ENCODE measurements at regions not wholly inside any gene's neighbourhood (a gene's known extent, or its start where the extent isn't known, plus 50 kb on each side); places are given as distances from the start of the nearest gene placed in this dataset.

DNA sequence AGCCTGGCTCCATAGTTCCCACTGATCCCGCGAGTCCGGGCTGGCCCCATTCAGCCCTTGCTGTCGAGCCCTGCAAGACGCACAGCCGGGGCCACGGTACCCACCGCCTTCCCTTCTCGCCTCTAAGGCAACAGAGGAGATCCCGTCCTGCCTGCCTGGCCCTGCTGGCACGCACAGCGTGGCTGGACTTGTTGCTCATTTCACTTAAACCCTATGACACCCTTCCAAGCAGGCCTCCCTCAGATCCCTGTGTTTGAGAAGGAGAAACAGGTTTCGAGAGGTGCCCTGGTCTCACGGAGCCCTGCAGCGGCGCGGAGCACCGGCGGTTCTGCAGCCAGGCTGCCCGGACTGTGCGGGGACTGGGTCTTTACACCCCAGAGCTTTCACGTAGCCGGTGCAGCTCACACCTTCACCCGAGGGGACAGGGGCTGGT, 1048.4 kb downstream of the BRD1 start:
- Histone ChIP-seq H3K4me3 (no peak overlapping the region), H3K9me3 (peaks cover 0 to 21% (median 12%) of the 10 kb centered on the region in 12 donors), H3K27ac (no peak overlapping the region), H3K36me3 (no peaks in the 10 kb centered on the region), H3K4me1 (no peaks in the 10 kb centered on the region), H3K27me3 (peaks cover 0 to 4% (median 0%) of the 10 kb centered on the region in 9 donors)
- intact Hi-C loops (cut with DNase I), result no loop called here
- 87 to 93% (median 90%) methylated on average over 24 of the region's 24 CpGs for WGBS, 4 donors
- DNase-seq (no peak), ATAC-seq (no peak)
- no peak for TF ChIP-seq POLR2A (IDR thresholded peaks at IDR 0.05)
- TF ChIP-seq, protein P1, sequence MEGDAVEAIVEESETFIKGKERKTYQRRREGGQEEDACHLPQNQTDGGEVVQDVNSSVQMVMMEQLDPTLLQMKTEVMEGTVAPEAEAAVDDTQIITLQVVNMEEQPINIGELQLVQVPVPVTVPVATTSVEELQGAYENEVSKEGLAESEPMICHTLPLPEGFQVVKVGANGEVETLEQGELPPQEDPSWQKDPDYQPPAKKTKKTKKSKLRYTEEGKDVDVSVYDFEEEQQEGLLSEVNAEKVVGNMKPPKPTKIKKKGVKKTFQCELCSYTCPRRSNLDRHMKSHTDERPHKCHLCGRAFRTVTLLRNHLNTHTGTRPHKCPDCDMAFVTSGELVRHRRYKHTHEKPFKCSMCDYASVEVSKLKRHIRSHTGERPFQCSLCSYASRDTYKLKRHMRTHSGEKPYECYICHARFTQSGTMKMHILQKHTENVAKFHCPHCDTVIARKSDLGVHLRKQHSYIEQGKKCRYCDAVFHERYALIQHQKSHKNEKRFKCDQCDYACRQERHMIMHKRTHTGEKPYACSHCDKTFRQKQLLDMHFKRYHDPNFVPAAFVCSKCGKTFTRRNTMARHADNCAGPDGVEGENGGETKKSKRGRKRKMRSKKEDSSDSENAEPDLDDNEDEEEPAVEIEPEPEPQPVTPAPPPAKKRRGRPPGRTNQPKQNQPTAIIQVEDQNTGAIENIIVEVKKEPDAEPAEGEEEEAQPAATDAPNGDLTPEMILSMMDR (IDR thresholded peaks at IDR 0.05), result no peak

DNA sequence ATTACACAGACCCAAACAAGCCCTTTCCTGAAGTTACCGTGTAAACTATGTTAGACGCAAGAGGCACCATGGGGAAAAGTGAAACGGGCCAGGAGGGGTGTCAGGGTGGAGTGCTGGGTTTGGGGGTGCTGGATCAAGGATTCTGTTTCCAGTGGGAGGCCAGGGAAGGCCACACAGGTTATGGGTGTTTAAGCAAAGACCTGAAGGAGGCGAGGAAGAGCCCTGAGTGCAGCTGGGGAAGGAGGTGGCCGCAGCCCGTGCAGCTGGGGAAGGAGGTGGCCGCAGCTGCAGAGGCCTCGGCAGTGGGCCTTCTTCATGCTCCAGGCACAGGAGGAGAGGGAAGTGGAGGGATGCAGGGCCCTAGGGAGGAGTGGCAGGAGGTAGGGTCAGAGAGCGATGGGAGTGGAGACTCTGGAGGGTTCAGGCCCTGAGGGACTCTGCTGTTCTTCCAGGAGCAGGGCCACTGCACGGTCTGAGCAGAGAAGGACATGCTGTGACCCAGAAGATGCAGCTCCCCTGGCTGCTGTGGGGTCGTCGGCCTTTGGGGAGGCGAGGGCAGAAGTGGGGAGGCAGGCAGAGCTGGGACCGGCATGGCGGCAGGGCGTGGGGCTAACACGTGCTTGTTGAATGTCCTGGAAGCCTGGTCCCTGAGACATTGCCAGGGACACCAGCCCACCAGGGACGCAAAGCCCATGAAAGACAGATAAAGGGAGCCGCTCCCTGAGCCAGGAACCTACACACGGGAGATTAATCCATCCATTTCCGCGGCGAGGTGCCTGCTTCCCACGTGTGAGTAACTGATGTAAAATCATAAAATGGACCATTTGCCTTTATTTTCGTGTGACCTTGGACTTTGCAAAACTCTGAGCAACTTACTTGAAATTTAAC, 1049.1 kb downstream of the BRD1 start:
- H3K27ac ChIP-seq, result no peak overlapping the region
- no peak for TF ChIP-seq POLR2A (IDR thresholded peaks at IDR 0.05)
- TF ChIP-seq, protein P1 (IDR thresholded peaks at IDR 0.05), result no peak
- intact Hi-C loops (cut with DNase I), result no loop called here
- peaks cover 0 to 21% (median 12%) of the 10 kb centered on the region in 12 donors for H3K9me3 ChIP-seq
- no peaks in the 10 kb centered on the region for H3K4me1 ChIP-seq
- DNase-seq (no peak), ATAC-seq (peak in 1 of 4 donors; percentile 36)
- H3K27me3 ChIP-seq, result peaks cover 0 to 4% (median 0%) of the 10 kb centered on the region in 9 donors
- no peaks in the 10 kb centered on the region for H3K36me3 ChIP-seq
- H3K4me3 ChIP-seq, result no peak overlapping the region
- WGBS, 4 donors, result 82 to 87% (median 86%) methylated on average over 25 of the region's 25 CpGs

DNA sequence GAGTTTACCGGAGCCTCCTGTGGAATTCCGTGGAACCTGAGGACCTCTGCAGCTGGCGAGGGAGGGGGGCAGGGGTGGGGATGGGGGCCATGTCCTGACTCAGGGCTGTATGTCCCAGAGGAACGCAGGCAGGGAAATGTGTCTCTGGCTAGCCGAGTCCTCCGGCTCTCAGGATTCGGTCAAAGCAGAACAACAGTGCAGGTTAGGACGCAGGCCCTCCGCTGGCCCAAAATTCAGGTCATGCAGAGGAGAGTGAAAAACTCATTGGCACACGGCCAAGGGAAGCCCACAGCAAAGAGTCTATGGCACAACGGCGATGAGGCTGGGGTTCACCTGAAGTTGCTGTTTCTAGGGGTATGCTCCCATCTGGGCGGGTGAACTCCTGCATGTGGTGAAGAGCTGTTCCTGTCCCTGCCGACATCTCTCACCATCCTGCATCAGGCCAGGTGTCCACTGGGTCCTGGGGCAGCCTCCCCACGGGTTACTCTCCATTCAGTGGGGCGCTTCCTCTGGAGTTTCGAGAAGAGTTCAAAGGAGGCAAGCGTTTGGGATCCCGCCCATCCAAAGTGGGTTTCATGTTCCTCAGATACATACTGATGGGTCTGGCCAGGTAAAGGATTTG, 1055.3 kb downstream of the BRD1 start:
- ATAC-seq, result no peak
- Histone ChIP-seq H3K27ac (no peak overlapping the region), H3K4me3 (no peak overlapping the region), H3K27me3 (peaks cover 0 to 4% (median 0%) of the 10 kb centered on the region in 9 donors), H3K4me1 (no peaks in the 10 kb centered on the region), H3K9me3 (peaks cover 0 to 40% (median 21%) of the 10 kb centered on the region in 12 donors), H3K36me3 (no peaks in the 10 kb centered on the region)
- no peak for TF ChIP-seq POLR2A (IDR thresholded peaks at IDR 0.05)
- TF ChIP-seq, protein P1 (IDR thresholded peaks at IDR 0.05), result no peak
- 72 to 82% (median 79%) methylated on average over 17 to 19 of the region's 19 CpGs for WGBS, 4 donors
- DNase-seq, result peak in 1 of 5 donors; percentile 12
- intact Hi-C loops (cut with DNase I), result no loop called here

DNA sequence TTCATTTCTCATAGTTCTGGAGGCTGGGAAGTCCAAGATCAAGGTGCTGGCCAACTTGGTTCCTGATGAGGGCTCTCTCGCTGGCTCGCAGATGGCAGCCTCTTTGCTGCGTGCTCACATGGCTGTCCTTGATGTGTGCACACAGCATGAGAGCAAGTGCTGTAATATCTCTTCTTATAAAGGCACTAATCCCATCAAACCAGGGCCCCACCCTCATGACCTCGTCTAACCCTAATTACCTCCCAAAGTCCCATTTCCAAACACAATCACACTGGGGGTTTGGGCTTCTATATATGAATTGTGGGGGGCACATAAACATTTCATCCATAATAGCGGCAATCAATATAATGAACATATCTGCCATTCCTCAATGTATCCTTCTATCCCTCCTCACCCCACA, 1062.1 kb downstream of the BRD1 start:
- intact Hi-C loops (cut with DNase I), result no loop called here
- 82 to 90% (median 86%) methylated on average over 5 of the region's 5 CpGs for WGBS, 4 donors
- DNase-seq, result peak in 1 of 5 donors; percentile 1
- H3K4me1 ChIP-seq, result no peaks in the 10 kb centered on the region
- ATAC-seq, result no peak
- H3K9me3 ChIP-seq, result peaks cover 0 to 50% (median 20%) of the 10 kb centered on the region in 12 donors
- H3K36me3 ChIP-seq, result no peaks in the 10 kb centered on the region
- TF ChIP-seq POLR2A (IDR thresholded peaks at IDR 0.05), result no peak
- TF ChIP-seq, protein P1 (IDR thresholded peaks at IDR 0.05), result no peak
- no peaks in the 10 kb centered on the region for H3K27me3 ChIP-seq
- no peak overlapping the region for H3K27ac ChIP-seq
- no peak overlapping the region for H3K4me3 ChIP-seq

Measured in heart left ventricle (tissue), 16 donors.